GM18909 (cell line): ENCODE measurements at regions not wholly inside any gene's neighbourhood (a gene's known extent, or its start where the extent isn't known, plus 50 kb on each side); places are given as distances from the start of the nearest gene placed in this dataset.

ENCODE experiments used
- ATAC-seq: cut with Tn5 transposase; IDR thresholded peaks from one replicate; pipeline ENCODE4 v1.9.1; 2021; ENCODE audit warnings: mild to moderate bottlenecking; ENCODE audit not compliant: unreplicated experiment, poor library complexity

DNA sequence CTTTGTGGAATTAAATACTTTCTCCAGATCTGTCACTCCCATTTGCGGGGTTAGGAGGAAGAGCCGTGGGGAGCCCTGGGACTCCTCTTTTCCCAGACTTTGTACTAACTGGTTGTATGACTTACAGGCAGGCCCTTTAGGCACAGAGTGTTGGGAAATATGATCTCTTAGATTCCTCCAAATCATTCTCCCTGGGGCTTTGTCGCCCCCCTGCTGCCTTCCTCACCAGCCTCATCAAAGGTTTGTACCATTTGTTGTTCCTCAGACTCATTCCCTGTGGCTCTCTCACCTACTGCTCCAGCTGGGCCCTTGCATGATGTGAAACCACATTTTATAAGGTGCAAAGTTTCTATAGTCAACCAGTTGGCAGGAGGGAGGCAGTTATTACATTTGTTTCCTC is 56.4 kb downstream of the CRYGS start:
- no peak for ATAC-seq

DNA sequence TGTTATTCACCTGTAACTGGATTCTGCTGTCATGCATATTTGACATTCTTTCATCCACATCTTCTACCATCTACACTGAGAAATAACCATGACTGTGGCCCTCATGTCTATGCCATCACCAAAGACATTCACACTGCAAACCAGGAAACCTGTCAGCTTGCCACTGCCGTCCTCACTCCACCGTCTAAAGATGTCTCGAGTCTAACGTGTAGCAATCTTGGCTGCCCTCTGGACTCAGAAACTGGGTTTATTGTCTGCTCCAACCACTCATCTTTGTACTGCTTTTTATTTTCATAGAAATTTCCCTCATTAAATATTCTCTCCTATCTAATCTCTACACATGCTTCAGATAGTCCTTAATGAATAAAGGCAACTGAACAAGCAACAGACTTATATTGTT is 57.1 kb downstream of the CRYGS start:
- no peak for ATAC-seq

- ATAC-seq = no peak
Observed at GRCh38 chr3:186483611-186484340, 60.4 kb downstream of the CRYGS start.

DNA sequence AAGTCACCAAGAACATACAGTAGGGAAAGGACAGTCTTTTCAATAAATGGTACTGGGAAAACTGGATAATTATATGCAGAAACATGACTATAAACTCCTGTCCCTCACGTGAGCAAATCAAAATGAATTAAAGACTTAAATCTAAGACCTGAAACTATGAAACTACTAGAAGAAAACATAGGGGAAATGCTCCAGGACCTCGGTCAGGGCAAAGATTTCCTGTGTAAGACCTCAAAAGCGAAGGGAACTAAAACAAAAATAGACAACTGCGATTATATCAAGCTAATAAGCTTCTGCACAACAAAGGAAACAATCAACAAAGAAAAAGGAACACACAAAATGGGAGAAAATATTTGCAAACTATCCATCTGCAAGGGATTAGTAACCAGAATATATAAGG is 62.7 kb downstream of the CRYGS start:
- no peak for ATAC-seq

DNA sequence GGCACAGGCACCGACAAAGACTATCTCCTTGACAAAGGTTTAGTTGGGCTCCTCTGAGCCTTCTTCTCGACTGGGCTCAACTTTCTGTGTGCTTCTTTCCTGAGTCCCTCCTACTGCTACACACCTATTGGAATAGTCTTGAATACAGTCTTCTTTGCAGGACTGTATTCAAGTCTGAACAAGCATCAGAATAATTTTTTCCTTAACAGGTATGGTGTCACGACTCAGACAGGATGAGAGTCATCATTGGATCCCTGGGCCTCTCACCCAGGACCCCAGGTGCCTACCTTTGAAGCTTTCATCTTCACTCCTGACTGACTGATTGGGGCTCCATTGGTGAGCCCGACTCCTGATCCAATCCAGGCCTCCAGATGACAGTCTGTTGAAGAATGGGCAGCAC is 66.3 kb downstream of the CRYGS start:
- no peak for ATAC-seq

DNA sequence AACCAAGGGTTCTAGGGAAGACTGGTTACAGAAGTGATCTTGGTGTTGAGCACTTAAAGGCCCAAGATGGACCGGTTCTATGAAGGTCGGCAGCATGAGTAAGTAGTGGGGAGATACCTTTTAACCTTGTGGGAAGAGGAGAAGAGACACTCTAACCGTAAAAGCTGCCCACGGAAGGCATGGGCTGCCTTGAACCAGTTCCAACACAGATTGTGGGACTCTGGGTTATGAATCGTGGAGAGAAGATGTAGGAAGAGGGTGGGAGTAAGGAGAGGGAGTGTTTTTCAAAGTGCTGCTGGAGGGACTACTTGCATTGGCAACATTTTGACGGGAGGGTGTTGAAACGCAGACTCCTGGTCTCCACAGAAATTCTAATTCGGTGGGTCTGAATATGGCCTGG is 67.1 kb downstream of the CRYGS start:
- no peak for ATAC-seq

GRCh38 chr3:186476541-186476940 is 67.6 kb downstream of the CRYGS start:
- no peak for ATAC-seq

DNA sequence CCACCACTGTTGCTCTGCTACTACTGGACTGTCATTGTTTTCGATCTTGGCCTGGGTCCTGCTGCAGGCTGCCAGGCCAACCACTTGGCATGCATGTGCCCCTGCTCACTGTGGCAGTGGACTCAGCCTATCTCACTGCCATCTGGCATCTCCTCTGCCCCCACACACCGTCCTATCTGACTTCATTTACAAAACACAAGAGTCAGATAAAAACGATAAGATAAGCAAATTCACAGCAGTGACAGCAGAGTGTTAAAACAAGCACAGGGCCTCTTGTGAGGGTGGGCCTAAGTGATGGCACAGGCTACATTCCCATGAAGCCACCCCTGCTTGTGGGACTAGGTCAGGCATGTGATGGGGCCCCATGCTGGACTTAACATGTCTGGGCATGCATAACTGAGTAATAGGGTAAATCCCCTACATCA is 68.1 kb downstream of the CRYGS start:
- ATAC-seq = no peak

DNA sequence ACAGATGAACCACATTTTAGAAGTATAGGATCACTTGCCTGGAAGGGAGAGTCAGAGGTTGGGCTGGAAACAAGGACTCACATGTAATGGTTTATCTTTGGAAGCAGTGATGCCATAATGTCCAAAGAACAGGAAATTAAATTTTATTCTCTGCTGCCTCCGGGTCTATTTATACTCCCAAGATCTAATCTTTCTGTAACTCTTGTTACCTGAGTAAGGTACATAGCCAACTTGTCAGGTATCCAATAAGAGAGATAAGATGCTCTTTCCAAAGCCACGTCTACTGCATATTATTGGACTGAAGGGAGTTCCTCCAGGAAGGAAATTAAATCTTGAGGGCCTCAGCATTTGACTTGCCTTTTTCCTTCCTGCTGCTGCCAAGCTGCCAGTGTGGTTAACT is 71.0 kb downstream of the CRYGS start:
- no peak for ATAC-seq

DNA sequence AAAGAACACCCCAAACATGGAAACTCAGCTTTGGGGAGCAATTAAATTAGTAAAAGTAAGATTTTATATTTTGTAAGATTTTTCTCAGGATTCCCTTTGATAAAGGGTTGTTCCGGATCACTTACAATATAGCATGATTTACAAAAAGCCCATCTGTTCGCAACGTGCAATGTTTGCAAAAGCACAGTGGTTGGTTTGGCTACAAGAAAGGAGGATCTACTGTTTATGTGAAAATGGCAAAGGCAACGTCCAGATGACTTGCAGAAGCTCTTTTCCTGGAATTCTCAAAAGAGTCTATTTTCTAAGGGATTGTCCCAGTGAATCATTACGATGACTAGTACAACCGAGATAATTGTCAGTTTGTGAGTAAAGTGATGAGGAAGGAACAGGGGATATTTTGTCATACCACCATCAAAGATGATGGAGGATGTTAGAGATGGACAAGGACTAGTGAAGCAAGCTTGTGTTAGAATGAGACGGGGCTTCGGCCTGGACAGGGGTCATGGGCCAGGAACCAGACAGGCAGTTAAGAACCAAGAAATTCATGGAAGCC is 71.6 kb downstream of the CRYGS start:
- no peak for ATAC-seq

DNA sequence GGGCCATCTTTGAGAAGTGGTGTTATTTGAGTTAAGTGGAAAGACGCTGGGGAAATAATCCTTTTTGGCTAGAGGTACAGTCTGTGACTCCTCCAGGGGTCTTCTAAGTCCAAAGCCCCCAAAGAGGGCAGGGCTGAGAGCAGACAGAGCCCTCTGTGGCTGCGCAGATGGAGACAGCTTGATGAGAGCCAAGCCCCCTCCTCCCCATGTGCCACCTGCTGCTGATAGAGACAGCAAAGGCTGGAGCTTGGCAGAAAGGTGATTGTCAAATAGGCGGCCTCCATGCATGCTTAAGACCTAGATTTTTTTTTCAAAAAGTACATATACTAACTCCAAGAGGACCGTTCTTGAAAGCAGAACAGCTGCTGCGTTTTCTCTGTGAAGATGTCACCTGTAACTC is 72.4 kb downstream of the CRYGS start:
- no peak for ATAC-seq

GRCh38 chr3:186469525-186469924 is 74.7 kb downstream of the CRYGS start:
- ATAC-seq = no peak

- no peak for ATAC-seq
Observed at GRCh38 chr3:186467969-186468368, 76.2 kb downstream of the CRYGS start.

DNA sequence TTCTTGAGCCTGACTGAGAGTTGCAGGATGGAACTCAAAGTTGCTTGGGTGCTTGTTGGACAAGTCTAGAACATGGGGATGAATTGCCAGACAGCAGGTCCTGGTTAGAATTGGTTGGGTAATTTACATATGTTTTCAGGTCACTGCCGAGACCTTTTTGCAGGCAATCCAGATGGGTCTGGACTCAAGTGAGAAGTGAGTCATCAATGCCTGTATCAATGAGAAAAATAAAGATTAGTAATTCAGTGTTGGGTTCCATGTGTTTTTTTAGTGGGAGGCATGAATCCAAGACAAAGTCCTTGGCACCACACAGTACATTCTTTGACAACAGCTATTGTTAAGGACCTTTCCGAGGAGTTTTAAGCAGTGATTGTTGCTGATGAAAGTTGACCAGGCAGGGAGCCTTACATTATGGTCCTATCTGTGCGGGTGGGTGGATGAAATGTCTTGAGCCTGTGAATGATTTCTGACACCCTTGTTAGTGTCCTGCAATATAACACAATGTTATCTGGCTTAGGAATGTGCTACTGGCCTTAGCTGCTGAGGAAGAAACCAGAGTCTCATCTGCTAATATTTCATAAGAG is 77.7 kb downstream of the CRYGS start:
- ATAC-seq = no peak

DNA sequence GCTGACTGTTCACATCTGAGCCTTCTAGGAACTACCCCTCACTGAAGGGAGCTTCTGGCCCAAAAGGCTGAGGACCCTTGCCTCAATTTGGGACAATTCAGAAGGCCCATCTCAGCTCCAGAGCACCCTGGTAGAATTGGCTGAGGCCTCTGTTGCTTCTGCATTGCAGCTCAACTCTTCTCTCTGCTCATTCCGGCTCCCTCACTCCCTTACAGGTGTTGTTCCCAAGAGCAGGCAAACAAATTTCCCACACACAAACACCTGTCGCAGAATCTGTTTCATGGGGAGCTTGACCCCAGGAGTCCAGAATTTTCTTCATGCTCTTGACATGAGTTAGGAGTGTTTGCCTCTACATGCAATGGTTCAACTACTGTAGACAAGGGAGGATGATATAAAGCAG is 78.7 kb downstream of the CRYGS start:
- no peak for ATAC-seq

DNA sequence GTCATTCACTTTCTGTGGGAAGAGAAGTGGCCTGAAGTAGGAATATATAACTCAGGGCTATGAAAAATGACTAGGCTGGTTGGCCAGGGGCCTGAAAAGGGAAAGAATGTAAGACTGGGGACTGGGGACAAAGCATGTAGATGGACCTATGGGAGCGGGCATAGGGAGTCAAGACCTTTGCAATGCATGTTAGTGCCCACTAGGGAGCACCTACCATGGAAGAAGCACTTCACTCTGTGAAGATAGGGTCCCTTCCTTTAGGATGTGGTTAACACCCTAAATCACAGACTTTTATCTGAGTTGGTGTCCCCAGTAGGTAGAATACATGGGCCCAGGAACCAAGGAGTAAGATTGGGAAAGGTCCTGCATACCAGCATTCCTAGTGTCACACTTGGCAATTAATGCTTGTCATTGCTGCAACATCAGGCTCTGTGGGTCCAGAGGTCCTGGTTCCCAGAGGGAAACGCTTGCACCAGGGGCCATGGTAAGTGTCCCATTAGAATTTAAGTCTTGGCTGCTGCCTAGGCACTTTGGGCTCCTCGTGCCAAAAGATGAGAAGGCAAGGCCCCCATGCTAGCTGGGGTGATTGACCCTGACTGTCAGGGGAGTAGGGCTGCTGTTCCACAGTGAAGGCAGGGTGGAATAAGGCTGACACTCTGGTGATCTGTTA is 79.6 kb downstream of the CRYGS start:
- no peak for ATAC-seq

GRCh38 chr3:186461141-186461540 is 83.0 kb downstream of the CRYGS start:
- ATAC-seq = no peak

DNA sequence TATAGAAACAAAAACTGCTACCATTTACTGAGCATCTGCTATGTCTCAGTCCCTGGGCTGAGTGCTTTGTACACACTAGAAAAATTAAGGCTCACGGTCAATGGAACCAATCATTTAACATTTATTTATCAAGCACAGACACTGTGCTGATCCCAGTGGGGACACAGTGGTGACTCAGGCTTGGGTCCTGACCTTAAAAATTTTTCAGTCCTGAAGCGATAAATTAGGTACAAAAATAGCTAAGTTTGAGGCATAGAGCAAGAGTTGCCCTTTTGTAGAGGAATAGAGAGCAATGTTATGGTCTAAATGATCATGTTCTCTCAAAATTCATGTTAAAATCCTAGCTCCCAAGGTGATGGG is 85.1 kb downstream of the CRYGS start:
- ATAC-seq = no peak

DNA sequence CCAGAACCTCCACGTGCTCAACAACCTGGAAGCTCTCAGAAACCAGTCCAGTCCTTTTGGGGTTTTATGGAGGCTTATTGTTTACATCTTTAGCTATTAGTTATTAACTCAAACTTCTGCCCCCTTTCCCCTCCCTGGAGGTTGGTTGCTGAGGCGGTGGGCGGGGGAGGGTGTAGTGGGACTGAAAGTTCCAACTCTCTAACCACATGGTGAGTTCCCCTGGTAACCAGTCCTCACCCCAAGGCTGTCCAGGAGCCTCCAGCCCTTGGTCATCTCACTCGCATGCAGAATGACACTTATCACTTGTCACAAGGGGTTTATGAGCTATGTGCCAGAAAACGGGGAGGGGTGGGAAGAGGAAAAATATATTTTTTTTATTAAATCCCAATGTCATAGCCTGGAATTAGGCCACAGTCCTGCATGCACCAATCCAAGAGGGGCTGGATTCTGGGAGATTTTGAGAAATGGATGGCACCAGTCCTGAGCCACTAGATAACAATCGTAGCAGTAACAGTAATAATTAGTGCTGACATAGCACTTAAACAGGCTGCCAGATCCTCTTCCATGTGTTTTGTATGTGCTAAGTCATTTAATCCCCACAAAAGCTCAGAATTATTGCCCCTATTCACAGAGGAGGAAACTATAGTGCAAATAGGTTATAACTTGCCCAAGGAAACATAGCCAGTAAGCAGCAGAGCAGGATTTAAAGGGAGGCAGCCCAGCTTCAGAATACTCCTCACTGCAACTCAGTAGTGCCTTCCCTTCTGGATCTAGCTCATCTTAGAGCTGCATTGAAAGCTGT is 85.7 kb downstream of the CRYGS start:
- ATAC-seq = peak; percentile 55

GRCh38 chr3:186457236-186457635 is 86.9 kb downstream of the CRYGS start:
- no peak for ATAC-seq

DNA sequence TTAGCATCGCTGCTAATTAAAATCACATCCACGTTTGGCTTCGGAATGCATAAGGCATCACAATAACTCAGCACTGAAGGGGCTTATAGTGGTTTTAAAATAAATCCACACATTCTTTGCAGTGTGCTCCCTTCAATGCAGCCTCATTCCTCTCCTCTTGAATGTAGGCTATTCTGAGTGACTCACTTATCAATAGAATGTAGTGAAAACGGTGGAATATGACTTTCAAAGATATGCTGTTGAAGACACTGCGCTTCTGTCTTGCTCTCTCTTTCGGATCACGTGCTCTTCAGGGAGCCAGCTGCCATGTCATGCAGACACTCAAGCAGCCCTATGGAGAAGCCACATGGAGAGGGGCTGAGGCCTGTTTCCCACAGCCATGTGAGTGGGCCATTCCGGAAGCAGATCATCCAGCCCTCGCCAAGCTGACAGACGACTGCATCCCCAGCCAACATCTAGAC is 87.4 kb downstream of the CRYGS start:
- ATAC-seq = no peak
